ENCODE measurements at regions not wholly inside any gene's neighbourhood (a gene's known extent, or its start where the extent isn't known, plus 50 kb on each side); places are given as distances from the start of the nearest gene placed in this dataset.

DNA sequence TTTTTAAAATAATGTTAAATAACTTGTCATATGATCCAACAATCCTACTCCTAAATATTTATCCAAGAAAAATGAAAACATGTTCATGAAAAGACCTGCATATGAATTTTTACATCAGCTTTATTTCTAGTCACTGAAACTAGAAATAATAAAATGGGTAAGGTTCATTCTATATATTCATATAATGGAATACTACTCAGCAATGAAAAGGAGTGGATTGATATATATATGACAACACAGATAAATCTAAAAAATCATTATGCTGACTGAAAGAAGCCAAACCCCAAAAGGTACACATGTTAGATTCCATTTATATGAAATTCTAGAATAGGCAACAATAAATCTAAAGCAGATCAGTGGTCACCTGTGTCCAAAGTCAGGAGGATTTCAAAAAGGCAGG is 84.9 kb upstream of the PCBD1 start:
- H3K4me1 ChIP-seq (ENCODE audit: insufficient read depth, low read length, poor library complexity, severe bottlenecking): no peaks in the 10 kb centered on the region
- H3K79me2 ChIP-seq (ENCODE audit: insufficient read depth, low read length): no peaks in the 10 kb centered on the region
- H3K4me2 ChIP-seq (ENCODE audit: low read depth, low read length, poor library complexity, severe bottlenecking): no peak overlapping the region
- no peaks in the 10 kb centered on the region for H3K36me3 ChIP-seq (ENCODE audit: insufficient read depth, low read length)
- H3K27me3 ChIP-seq (ENCODE audit: insufficient read depth, low read length, poor library complexity, severe bottlenecking): peaks cover 7% of the 10 kb centered on the region
- H3K9ac ChIP-seq (ENCODE audit: low read depth, low read length, poor library complexity, severe bottlenecking): no peak overlapping the region
- no peaks in the 10 kb centered on the region for H3F3A ChIP-seq (ENCODE audit: low read depth)
- TF ChIP-seq EZH2phosphoT487 (IDR thresholded peaks at IDR 0.05; ENCODE audit: borderline replicate concordance): no peak
- no peaks in the 10 kb centered on the region for H4K20me1 ChIP-seq (ENCODE audit: insufficient read depth, low read length, poor library complexity, severe bottlenecking)
- H3K4me3 ChIP-seq (ENCODE audit: low read length, poor library complexity, severe bottlenecking): no peak overlapping the region
- 0 out of 2 replicates have a peak, but pooled peaks cover 3% of the 10 kb centered on the region for H3K9me3 ChIP-seq (ENCODE audit: insufficient read depth, low read depth, low read length)
- no peak overlapping the region for H2AFZ ChIP-seq (ENCODE audit: low read length)
- no peaks in the 10 kb centered on the region for H3K9me2 ChIP-seq (replicated peaks; ENCODE audit: low read depth, low read length)

GRCh38 chr10:70974351-70974901 is 86.1 kb upstream of the PCBD1 start:
- Histone ChIP-seq H3K4me2 (ENCODE audit: low read depth, low read length, poor library complexity, severe bottlenecking) (no peak overlapping the region), H3F3A (ENCODE audit: low read depth) (no peaks in the 10 kb centered on the region), H3K27me3 (ENCODE audit: insufficient read depth, low read length, poor library complexity, severe bottlenecking) (peaks cover 7% of the 10 kb centered on the region), H3K9ac (ENCODE audit: low read depth, low read length, poor library complexity, severe bottlenecking) (no peak overlapping the region), H4K20me1 (ENCODE audit: insufficient read depth, low read length, poor library complexity, severe bottlenecking) (no peaks in the 10 kb centered on the region), H3K4me1 (ENCODE audit: insufficient read depth, low read length, poor library complexity, severe bottlenecking) (no peaks in the 10 kb centered on the region), H2AFZ (ENCODE audit: low read length) (0 out of 2 replicates have a peak overlapping the region, but pooled peaks have one; percentile 7), H3K36me3 (ENCODE audit: insufficient read depth, low read length) (no peaks in the 10 kb centered on the region), H3K4me3 (ENCODE audit: low read length, poor library complexity, severe bottlenecking) (no peak overlapping the region), H3K9me2 (replicated peaks; ENCODE audit: low read depth, low read length) (no peaks in the 10 kb centered on the region), H3K79me2 (ENCODE audit: insufficient read depth, low read length) (no peaks in the 10 kb centered on the region), H3K9me3 (ENCODE audit: insufficient read depth, low read depth, low read length) (0 out of 2 replicates have a peak, but pooled peaks cover 3% of the 10 kb centered on the region)
- no peak for TF ChIP-seq EZH2phosphoT487 (IDR thresholded peaks at IDR 0.05; ENCODE audit: borderline replicate concordance)
- TF ChIP-seq CTCF (conservative IDR thresholded peaks at IDR 0.05; ENCODE audit: low read length): no peak

DNA sequence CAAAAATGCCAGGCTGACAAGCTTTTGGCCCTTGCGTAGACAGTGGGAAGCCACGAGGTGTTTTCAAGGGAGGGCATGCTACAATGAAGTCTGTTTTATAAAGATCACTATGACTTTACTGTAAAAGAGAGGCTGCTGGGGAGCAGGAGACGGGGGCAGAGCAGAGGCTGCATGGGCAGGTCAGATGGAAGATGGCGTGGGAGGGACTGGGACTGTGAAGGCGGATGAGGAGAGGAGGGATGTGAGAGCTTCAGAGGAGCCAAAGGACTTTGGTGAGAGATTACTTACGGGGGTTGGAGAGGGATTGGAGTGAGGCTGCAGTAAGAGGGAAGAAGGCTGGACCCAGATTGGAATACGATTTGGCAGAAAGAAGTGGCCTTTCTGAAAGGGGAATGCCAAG is 86.6 kb upstream of the PCBD1 start:
- Histone ChIP-seq H3K36me3 (ENCODE audit: insufficient read depth, low read length) (no peaks in the 10 kb centered on the region), H2AFZ (ENCODE audit: low read length) (no peak overlapping the region), H3K9me2 (replicated peaks; ENCODE audit: low read depth, low read length) (no peaks in the 10 kb centered on the region), H3K27me3 (ENCODE audit: insufficient read depth, low read length, poor library complexity, severe bottlenecking) (peaks cover 7% of the 10 kb centered on the region), H3K79me2 (ENCODE audit: insufficient read depth, low read length) (no peaks in the 10 kb centered on the region), H3K9ac (ENCODE audit: low read depth, low read length, poor library complexity, severe bottlenecking) (no peak overlapping the region), H3F3A (ENCODE audit: low read depth) (no peaks in the 10 kb centered on the region), H3K4me1 (ENCODE audit: insufficient read depth, low read length, poor library complexity, severe bottlenecking) (no peaks in the 10 kb centered on the region), H3K4me2 (ENCODE audit: low read depth, low read length, poor library complexity, severe bottlenecking) (no peak overlapping the region), H3K4me3 (ENCODE audit: low read length, poor library complexity, severe bottlenecking) (no peak overlapping the region), H3K9me3 (ENCODE audit: insufficient read depth, low read depth, low read length) (0 out of 2 replicates have a peak, but pooled peaks cover 3% of the 10 kb centered on the region), H4K20me1 (ENCODE audit: insufficient read depth, low read length, poor library complexity, severe bottlenecking) (no peaks in the 10 kb centered on the region)
- TF ChIP-seq EZH2phosphoT487 (IDR thresholded peaks at IDR 0.05; ENCODE audit: borderline replicate concordance) (no peak), CTCF (conservative IDR thresholded peaks at IDR 0.05; ENCODE audit: low read length) (no peak)

Measured in Loucy (cell line).